B cell (primary cell): ENCODE measurements at regions not wholly inside any gene's neighbourhood (a gene's known extent, or its start where the extent isn't known, plus 50 kb on each side); places are given as distances from the start of the nearest gene placed in this dataset.

ENCODE experiments used
- ATAC-seq: fragments of 200-7000 bp; cut with Tn5 transposase; one replicate; pipeline ENCODE4 v1.10.0; 2021; ENCODE audit warnings: low read depth, mild to moderate bottlenecking, moderate number of reproducible peaks, moderate library complexity
- CTCF ChIA-PET: fragments of 350-600 bp; sonication (Branson Sonifier 250); formaldehyde crosslinking; loops from one replicate; lab custom pipeline; 2021; ENCODE audit warnings: antibody characterized with exemption, inconsistent platforms; lab: Charles Lee
- POLR2A ChIA-PET: fragments of 350-600 bp; sonication (Branson Sonifier 250); formaldehyde crosslinking; loops from one replicate; lab custom pipeline; 2021; ENCODE audit warnings: antibody characterized with exemption; lab: Charles Lee
- DNase-seq: peaks from one replicate; pipeline ENCODE4 v3.0.0; 2013
- H2AFZ ChIP-seq: 2 replicates; pipeline ENCODE4 v1.6.1; 2012; ENCODE audit warnings: mild to moderate bottlenecking, low read depth, low read length; ENCODE audit not compliant: insufficient read depth, poor library complexity, severe bottlenecking
- H3K27ac ChIP-seq, 2 donors: 1 replicate in 1 of 2; 2 replicates in 1 of 2; pipeline ENCODE4 v1.5.1; 2012 to 2013; ENCODE audit warnings: low read length in 2 of 2, mild to moderate bottlenecking in 2 of 2, moderate library complexity in 1 of 2
- H3K27me3 ChIP-seq, 4 experiments: fragments of 200-600 bp in 1 of 4; sonication (generic) in 1 of 4; replicated peaks in 1 of 4; 1 replicate in 2 of 4; 2 replicates in 2 of 4; pipeline versions ENCODE4 v1.6.1 to v1.7.0; 2013 to 2016; ENCODE audit warnings: low read length in 3 of 4, mild to moderate bottlenecking in 2 of 4, mixed read lengths in 1 of 4, moderate library complexity in 1 of 4; ENCODE audit not compliant: insufficient read depth in 4 of 4, control insufficient read depth in 3 of 4; ENCODE audit errors: control extremely low read depth in 1 of 4
- H3K36me3 ChIP-seq, 2 experiments: replicated peaks in 1 of 2; 1 replicate in 1 of 2; 2 replicates in 1 of 2; pipeline versions ENCODE4 v1.6.1 to v1.7.1; 2013; ENCODE audit warnings: low read length in 1 of 2; ENCODE audit not compliant: insufficient read depth in 2 of 2, control insufficient read depth in 1 of 2; ENCODE audit errors: control extremely low read depth in 1 of 2, extremely low read depth in 1 of 2
- H3K4me1 ChIP-seq, 2 donors: fragments of 200-600 bp in 1 of 2; sonication (generic) in 1 of 2; 1 replicate in 1 of 2; 2 replicates in 1 of 2; pipeline versions ENCODE4 v1.5.1 to v1.6.1; 2013 to 2017; ENCODE audit warnings: low read length in 2 of 2; ENCODE audit not compliant: control insufficient read depth in 2 of 2, insufficient read depth in 2 of 2
- H3K4me2 ChIP-seq: replicated peaks from 2 replicates; pipeline ENCODE3; 2012; ENCODE audit warnings: mild to moderate bottlenecking, low read depth, low read length; ENCODE audit not compliant: poor library complexity, severe bottlenecking
- H3K4me3 ChIP-seq, 5 experiments: fragments of 200-600 bp in 1 of 5; sonication (generic) in 1 of 5; 1 replicate in 3 of 5; 2 replicates in 2 of 5; pipeline versions ENCODE4 v1.5.1 to v1.7.0; 2011 to 2016; ENCODE audit warnings: low read length in 4 of 5, mild to moderate bottlenecking in 4 of 5, low read depth in 2 of 5, control low read depth in 1 of 5, moderate library complexity in 1 of 5; ENCODE audit not compliant: insufficient read depth in 1 of 5; ENCODE audit errors: control extremely low read depth in 1 of 5, extremely low read depth in 1 of 5
- H3K79me2 ChIP-seq: fragments of 200-600 bp; sonication (generic); one replicate; pipeline ENCODE4 v1.6.0; 2016; ENCODE audit warnings: low read length; ENCODE audit not compliant: control insufficient read depth, insufficient read depth
- H3K9ac ChIP-seq: fragments of 200-600 bp; sonication (generic); 2 replicates; pipeline ENCODE4 v1.6.1; 2017; ENCODE audit warnings: mild to moderate bottlenecking, low read length, moderate library complexity
- H3K9me3 ChIP-seq, 3 donors: one replicate each; pipeline versions ENCODE4 v1.6.1 to v1.7.1; 2013; ENCODE audit warnings: low read length in 2 of 3; ENCODE audit not compliant: control insufficient read depth in 2 of 3, insufficient read depth in 1 of 3; ENCODE audit errors: control extremely low read depth in 1 of 3
- H4K20me1 ChIP-seq: 2 replicates; pipeline ENCODE4 v1.6.0; 2012; ENCODE audit warnings: mild to moderate bottlenecking, low read length; ENCODE audit not compliant: insufficient read depth, control insufficient read depth, poor library complexity, severe bottlenecking
- H3K27ac Mint-ChIP-seq: one replicate; pipeline ENCODE4 v1.8.0; 2021; ENCODE audit warnings: mixed read lengths
- H3K27me3 Mint-ChIP-seq: one replicate; pipeline ENCODE4 v1.8.0; 2021; ENCODE audit warnings: mixed read lengths
- H3K4me1 Mint-ChIP-seq: one replicate; pipeline ENCODE4 v1.8.0; 2021; ENCODE audit warnings: mixed read lengths
- H3K4me3 Mint-ChIP-seq: one replicate; pipeline ENCODE4 v1.8.0; 2021; ENCODE audit warnings: mixed read lengths
- H3K9me3 Mint-ChIP-seq: one replicate; pipeline ENCODE4 v1.8.0; 2022; ENCODE audit warnings: mixed read lengths; ENCODE audit not compliant: insufficient read depth
- CTCF ChIP-seq: fragments of 200-600 bp; IDR thresholded peaks from one replicate; pipeline ENCODE4 v1.8.0; 2022; ENCODE audit warnings: antibody characterized with exemption, mild to moderate bottlenecking
- EZH2 ChIP-seq: IDR thresholded peaks from 2 replicates; pipeline ENCODE4 v1.6.1; 2012; ENCODE audit warnings: borderline replicate concordance, low read depth, mild to moderate bottlenecking, moderate library complexity, low read length; ENCODE audit not compliant: insufficient read depth, poor library complexity, severe bottlenecking
- WGBS: methylation state at CpG from one replicate; pipeline ENCODE4 v1.1.5; 2013; ENCODE audit warnings: missing lambda C conversion rate; ENCODE audit not compliant: insufficient coverage; 5-methylcytosine and 5-hydroxymethylcytosine counted together
- intact Hi-C: fragments of 100-400 bp; cut with micrococcal nuclease; formaldehyde crosslinking; loops from one replicate; pipeline ENCODE4 v1.10.0; 2022

- no peak overlapping the region for H3K27ac ChIP-seq
- TF ChIP-seq CTCF = no peak
- TF ChIP-seq EZH2 = no peak
- Mint-ChIP-seq H3K27ac (no peak overlapping the region), H3K9me3 (peaks cover 2% of the 10 kb centered on the region), H3K4me3 (no peak overlapping the region), H3K27me3 (no peaks in the 10 kb centered on the region), H3K4me1 (no peaks in the 10 kb centered on the region)
- no peaks in the 10 kb centered on the region for H3K36me3 ChIP-seq
- no peak overlapping the region for H3K4me2 ChIP-seq
- no peaks in the 10 kb centered on the region for H3K4me1 ChIP-seq
- ATAC-seq (no peak), DNase-seq (no peak)
- H4K20me1 ChIP-seq = no peaks in the 10 kb centered on the region
- ChIA-PET CTCF (no interaction called here), POLR2A (no interaction called here)
- H3K9ac ChIP-seq = no peak overlapping the region
- H2AFZ ChIP-seq = no peak overlapping the region
- H3K4me3 ChIP-seq = no peak overlapping the region
- no peaks in the 10 kb centered on the region for H3K79me2 ChIP-seq
- no peaks in the 10 kb centered on the region for H3K27me3 ChIP-seq
- H3K9me3 ChIP-seq = peaks cover 0 to 4% (median 0%) of the 10 kb centered on the region in 3 donors
- intact Hi-C loops = no loop called here
Measured at GRCh38 chr4:18756671-18757070, 735.1 kb upstream of the LCORL start.

- Mint-ChIP-seq H3K4me1 (no peaks in the 10 kb centered on the region), H3K9me3 (peaks cover 2% of the 10 kb centered on the region), H3K4me3 (no peak overlapping the region), H3K27ac (no peak overlapping the region), H3K27me3 (no peaks in the 10 kb centered on the region)
- ChIA-PET POLR2A (no interaction called here), CTCF (no interaction called here)
- H3K27me3 ChIP-seq = no peaks in the 10 kb centered on the region
- H3K36me3 ChIP-seq = no peaks in the 10 kb centered on the region
- intact Hi-C loops = no loop called here
- DNase-seq = no peak
- peaks cover 0 to 4% (median 0%) of the 10 kb centered on the region in 3 donors for H3K9me3 ChIP-seq
- no peak overlapping the region for H3K4me3 ChIP-seq
- H2AFZ ChIP-seq = no peak overlapping the region
- H3K4me1 ChIP-seq = no peaks in the 10 kb centered on the region
- no peak for ATAC-seq
- H3K27ac ChIP-seq = no peak overlapping the region
- no peaks in the 10 kb centered on the region for H3K79me2 ChIP-seq
- H3K9ac ChIP-seq = no peak overlapping the region
- no peaks in the 10 kb centered on the region for H4K20me1 ChIP-seq
- 86% methylated on average over 2 of the region's 2 CpGs for WGBS
- no peak overlapping the region for H3K4me2 ChIP-seq
- TF ChIP-seq EZH2 (no peak), CTCF (no peak)
Measured at GRCh38 chr4:18754180-18754579, 732.6 kb upstream of the LCORL start.
